Retinal pigment epithelial cell (primary cell): ENCODE measurements at regions not wholly inside any gene's neighbourhood (a gene's known extent, or its start where the extent isn't known, plus 50 kb on each side); places are given as distances from the start of the nearest gene placed in this dataset.
"Not testable (repeated sequence)": the region's sequence is repeated elsewhere in the genome, so short reads cannot be mapped to it uniquely, and the experiment has no call there.

Experiments
- DNase-seq: peaks from one replicate; pipeline ENCODE4 v3.0.0-alpha.2; 2010; ENCODE audit warnings: low read depth
- H3K4me3 ChIP-seq: 2 replicates; pipeline ENCODE4 v1.5.1; 2011; ENCODE audit warnings: mild to moderate bottlenecking, low read length, control low read depth, moderate library complexity
- TF ChIP-seq, protein P1 (sequence below): conservative IDR thresholded peaks from 2 replicates; pipeline ENCODE4 v1.5.1; 2011; ENCODE audit warnings: low read depth, low read length, control low read depth, inconsistent platforms

DNA sequence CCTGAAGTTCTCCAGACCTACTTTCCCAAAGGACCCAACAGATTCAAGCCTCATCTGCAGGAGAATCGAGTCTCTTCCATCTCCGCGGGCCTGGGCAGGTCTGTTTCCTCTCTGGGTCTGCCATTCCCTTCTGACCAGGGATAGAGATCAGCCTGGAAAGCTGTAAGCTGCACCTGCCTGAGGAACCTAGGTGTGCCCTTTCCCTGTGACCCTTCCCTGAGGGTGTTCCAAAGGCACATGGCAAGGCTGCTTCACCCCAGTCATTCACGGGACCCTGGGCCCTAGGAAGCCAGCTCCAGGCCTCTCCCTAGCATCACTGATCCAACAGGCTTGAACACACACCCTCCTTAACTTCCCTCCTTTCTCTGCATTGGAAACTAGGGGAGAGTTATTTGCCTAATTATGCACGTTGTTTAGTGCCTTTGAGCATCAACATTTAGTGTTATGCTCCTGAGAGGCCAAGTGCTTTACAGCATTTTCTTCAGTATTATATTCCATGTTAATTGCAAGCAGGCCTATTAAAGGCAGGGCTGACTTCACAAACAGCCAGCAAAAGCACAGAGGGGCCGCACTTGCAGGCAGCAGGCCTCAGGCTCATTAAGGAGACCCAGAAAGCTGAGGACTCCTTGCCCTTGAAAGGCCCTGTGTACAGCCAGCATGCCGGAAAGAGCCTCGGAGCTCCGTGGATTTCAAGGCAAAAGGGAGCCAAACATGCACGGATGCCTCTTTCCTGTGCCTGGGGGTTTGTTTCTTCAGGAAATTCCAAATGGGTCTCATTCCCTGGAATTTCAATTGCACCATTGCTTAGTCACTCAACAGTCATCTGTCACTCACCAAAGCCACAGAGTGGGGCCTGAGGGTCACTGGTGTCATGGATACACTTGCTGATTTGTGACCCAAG lies 91.0 kb upstream of the FAM20C start:
- no peak for DNase-seq
- H3K4me3 ChIP-seq: no peak overlapping the region
- TF ChIP-seq, protein P1, sequence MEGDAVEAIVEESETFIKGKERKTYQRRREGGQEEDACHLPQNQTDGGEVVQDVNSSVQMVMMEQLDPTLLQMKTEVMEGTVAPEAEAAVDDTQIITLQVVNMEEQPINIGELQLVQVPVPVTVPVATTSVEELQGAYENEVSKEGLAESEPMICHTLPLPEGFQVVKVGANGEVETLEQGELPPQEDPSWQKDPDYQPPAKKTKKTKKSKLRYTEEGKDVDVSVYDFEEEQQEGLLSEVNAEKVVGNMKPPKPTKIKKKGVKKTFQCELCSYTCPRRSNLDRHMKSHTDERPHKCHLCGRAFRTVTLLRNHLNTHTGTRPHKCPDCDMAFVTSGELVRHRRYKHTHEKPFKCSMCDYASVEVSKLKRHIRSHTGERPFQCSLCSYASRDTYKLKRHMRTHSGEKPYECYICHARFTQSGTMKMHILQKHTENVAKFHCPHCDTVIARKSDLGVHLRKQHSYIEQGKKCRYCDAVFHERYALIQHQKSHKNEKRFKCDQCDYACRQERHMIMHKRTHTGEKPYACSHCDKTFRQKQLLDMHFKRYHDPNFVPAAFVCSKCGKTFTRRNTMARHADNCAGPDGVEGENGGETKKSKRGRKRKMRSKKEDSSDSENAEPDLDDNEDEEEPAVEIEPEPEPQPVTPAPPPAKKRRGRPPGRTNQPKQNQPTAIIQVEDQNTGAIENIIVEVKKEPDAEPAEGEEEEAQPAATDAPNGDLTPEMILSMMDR: no peak

DNA sequence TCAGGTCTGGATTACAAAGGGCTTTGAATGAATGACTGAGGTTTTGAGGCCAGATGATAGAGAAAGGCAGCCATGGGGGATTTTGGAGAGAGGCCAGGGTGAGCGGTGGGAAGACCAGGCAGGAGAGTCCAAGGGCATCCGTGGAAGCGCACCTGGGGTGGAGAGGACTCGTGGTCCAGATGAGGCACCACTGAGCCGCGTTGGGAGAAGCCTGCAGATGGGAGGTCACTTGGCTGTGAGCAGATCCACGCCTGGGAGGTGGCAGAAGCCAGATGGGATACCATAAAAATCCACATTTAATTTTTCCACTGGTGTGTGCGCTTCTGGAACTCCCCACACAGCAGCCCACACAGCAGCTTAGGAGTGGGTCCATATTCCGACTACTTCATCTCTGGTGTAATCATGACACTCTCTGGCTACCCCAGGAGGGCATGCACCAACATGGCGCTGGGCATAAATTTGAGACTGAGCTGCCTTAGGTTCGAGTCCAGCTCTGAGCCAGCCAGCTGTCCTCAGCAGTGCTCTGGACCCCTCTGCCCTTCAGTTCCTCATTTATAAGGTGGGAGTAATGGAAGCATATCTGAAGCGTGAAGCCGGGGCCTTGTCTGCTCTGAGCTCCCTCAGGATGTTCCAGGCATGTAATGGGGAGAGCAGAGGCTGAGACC lies 90.2 kb upstream of the FAM20C start:
- DNase-seq: no peak
- TF ChIP-seq, protein P1: no peak
- no peak overlapping the region for H3K4me3 ChIP-seq

DNA sequence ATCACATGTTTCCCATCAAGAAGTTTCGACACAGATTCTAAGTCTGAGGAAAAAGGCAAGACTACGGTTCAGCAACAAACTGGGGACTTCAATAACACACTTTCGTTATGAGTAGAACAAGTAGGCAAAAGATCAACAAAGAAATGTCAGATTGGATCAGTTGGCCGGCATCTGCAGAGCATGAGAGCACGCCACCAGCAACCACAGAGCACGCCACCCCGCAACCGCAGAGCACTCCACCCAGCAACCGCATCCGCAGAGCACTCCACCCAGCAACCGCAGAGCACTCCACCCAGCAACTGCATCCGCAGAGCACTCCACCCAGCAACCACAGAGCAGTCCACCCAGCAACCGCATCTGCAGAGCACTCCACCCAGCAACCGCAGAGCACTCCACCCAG lies 89.7 kb upstream of the FAM20C start:
- no peak for DNase-seq
- TF ChIP-seq, protein P1: no peak
- H3K4me3 ChIP-seq: no peak overlapping the region

DNA sequence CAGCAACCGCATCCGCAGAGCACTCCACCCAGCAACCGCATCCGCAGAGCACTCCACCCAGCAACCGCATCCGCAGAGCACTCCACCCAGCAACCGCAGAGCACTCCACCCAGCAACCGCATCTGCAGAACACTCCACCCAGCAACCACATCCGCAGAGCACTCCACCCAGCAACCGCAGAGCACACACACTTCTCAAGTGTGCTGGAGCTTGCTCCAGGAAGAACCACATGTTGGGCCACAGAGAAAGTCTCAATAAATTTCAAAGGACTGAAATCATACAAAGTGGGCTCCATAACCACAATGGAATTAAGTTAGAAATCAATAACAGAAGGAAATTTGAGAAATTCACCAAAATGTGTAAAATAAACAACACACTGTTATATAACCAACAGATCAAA lies 88.4 kb upstream of the FAM20C start:
- not testable (repeated sequence) for H3K4me3 ChIP-seq, DNase-seq

DNA sequence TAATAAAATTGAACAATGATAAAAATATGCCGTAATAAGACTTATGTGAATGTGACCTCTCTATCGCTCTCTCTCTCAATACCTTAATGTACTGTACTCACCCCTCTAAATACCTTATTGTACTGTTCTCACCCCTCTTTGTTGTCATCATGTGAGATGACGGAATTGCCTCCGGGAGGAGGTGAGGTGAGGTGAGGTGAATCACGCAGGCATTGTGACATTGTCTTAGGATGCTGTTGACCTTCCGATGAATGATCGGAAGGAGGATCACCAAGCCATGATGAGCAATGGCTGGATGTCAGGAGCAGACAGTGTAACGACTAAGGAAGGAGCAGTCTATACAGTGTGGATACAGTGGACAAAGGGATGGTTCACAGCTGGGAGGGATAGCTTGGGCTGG lies 87.4 kb upstream of the FAM20C start:
- DNase-seq: no peak
- no peak overlapping the region for H3K4me3 ChIP-seq
- TF ChIP-seq, protein P1: no peak

DNA sequence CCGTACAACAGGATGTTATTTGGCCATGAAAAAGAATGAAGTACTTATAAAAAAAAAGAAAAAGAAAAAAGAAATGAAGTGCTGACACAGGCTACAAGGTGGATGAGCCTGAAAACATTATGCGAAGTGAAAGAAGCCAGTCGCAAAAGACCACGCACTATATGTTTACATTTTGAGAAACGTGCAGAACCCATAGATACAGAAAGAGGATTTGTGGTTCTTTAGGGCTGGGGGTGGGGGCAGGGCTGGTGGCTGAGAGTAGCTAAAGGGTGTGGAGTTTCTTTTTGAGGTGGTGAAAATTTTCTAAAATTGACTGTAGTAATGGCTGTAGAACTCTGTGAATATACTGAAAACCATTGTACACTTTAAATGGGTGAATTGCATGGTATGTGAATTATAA lies 86.0 kb upstream of the FAM20C start:
- no peak overlapping the region for H3K4me3 ChIP-seq
- no peak for DNase-seq
- TF ChIP-seq, protein P1: no peak

DNA sequence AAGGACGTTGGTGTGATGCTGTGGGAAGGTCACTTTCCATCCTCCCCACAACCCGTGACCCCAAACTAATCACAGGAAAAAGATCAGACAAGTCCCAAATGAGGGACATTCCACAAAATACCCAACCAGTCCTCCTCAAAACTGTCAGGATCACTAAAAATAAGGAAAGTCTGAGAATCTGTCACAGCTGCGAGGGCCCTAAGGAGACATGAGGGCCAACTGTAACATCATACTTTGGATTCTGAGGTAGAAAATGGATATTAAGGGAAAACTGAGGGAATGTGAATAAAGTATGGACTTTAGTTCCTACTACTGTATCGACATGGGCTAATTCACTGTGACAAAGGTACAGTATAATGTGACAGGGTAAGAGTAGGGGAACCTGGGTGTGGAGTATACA lies 85.1 kb upstream of the FAM20C start:
- DNase-seq: no peak
- TF ChIP-seq, protein P1: no peak
- no peak overlapping the region for H3K4me3 ChIP-seq
